ENCODE measurements at regions not wholly inside any gene's neighbourhood (a gene's known extent, or its start where the extent isn't known, plus 50 kb on each side); places are given as distances from the start of the nearest gene placed in this dataset.

DNA sequence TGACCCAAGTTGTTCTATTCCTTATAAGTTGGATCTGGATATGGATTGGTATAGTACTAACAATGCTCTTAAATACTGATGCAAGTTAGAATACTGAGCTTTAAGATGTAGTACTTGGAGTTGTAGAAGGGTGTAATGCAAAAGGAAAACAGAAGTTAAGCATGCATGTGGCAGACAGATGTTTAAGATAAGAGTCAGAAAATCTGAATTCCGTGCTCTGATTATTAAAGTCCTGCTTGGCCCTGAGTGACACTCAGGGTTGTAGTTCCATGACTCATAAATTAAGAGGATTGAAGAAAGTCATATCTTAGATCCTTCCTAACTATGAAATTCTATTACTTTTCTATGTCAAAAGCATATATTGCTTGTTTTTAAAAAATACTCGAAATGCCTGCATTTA is 250.6 kb downstream of the RPRM start:
- no peaks in the 10 kb centered on the region for H3K27me3 ChIP-seq (ENCODE audit: insufficient read depth, poor library complexity, severe bottlenecking)
- H3K4me3 ChIP-seq (replicated peaks; ENCODE audit: insufficient read depth, low read length) = no peak overlapping the region
- TF ChIP-seq, protein P1, sequence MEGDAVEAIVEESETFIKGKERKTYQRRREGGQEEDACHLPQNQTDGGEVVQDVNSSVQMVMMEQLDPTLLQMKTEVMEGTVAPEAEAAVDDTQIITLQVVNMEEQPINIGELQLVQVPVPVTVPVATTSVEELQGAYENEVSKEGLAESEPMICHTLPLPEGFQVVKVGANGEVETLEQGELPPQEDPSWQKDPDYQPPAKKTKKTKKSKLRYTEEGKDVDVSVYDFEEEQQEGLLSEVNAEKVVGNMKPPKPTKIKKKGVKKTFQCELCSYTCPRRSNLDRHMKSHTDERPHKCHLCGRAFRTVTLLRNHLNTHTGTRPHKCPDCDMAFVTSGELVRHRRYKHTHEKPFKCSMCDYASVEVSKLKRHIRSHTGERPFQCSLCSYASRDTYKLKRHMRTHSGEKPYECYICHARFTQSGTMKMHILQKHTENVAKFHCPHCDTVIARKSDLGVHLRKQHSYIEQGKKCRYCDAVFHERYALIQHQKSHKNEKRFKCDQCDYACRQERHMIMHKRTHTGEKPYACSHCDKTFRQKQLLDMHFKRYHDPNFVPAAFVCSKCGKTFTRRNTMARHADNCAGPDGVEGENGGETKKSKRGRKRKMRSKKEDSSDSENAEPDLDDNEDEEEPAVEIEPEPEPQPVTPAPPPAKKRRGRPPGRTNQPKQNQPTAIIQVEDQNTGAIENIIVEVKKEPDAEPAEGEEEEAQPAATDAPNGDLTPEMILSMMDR (IDR thresholded peaks at IDR 0.05; ENCODE audit: insufficient read depth, low read length) = no peak
- TF ChIP-seq SPI1 (IDR thresholded peaks at IDR 0.05; ENCODE audit: borderline replicate concordance, low read depth) (no peak), POLR2AphosphoS5 (IDR thresholded peaks at IDR 0.05; ENCODE audit: low read depth) (no peak)
- TF ChIP-seq, protein P2, sequence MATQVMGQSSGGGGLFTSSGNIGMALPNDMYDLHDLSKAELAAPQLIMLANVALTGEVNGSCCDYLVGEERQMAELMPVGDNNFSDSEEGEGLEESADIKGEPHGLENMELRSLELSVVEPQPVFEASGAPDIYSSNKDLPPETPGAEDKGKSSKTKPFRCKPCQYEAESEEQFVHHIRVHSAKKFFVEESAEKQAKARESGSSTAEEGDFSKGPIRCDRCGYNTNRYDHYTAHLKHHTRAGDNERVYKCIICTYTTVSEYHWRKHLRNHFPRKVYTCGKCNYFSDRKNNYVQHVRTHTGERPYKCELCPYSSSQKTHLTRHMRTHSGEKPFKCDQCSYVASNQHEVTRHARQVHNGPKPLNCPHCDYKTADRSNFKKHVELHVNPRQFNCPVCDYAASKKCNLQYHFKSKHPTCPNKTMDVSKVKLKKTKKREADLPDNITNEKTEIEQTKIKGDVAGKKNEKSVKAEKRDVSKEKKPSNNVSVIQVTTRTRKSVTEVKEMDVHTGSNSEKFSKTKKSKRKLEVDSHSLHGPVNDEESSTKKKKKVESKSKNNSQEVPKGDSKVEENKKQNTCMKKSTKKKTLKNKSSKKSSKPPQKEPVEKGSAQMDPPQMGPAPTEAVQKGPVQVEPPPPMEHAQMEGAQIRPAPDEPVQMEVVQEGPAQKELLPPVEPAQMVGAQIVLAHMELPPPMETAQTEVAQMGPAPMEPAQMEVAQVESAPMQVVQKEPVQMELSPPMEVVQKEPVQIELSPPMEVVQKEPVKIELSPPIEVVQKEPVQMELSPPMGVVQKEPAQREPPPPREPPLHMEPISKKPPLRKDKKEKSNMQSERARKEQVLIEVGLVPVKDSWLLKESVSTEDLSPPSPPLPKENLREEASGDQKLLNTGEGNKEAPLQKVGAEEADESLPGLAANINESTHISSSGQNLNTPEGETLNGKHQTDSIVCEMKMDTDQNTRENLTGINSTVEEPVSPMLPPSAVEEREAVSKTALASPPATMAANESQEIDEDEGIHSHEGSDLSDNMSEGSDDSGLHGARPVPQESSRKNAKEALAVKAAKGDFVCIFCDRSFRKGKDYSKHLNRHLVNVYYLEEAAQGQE (IDR thresholded peaks at IDR 0.05; ENCODE audit: insufficient replicate concordance, low read depth) = no peak
- DNase-seq (ENCODE audit: low read depth in 1 of 2, low spot score in 1 of 2) = no peak
- H3K27ac ChIP-seq (replicated peaks) = no peak overlapping the region

DNA sequence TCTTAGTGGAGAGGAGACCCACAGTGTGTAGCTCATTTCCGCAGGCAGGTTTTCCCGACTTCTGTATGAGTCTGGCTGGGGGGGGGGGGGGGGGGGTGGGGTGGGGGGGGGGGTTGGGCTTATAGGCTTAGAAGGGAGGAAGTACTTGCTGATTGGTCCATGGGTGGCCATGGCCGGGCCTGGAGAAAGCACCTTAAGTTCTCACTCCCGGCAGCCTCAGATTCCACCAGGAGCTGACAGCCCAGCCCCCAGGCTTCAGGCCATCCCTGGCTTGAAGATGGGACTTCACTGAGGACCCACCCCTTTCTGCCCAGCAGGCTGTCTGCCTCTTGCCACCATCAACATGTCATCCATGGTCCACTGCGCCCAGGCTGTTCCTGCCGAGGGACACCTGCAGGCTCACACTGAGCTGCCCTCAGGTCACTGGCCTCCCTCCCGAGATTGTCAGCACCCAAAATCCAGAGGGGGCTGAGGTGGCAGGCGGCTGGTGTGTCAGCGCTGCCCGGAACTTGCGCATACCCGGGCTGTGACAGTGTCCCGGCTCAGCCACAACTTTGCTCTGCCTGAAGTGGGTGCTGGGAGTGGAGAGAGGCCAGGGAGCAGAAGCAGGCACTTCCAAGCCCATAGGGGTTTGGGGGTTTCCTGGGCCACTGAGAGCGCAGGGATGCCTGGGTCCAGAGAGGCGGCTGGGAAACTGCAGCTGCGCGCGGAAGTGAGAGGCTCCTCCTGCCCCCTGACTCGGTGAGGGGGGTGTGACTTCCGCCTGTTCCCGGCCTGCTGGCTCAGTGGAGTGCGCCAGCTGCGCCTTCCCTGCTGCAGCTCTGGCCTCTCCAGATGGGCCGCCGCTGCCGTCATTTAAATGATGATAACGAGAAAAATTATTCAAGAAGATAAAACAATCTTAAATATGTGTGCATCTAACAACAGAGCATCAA is 256.1 kb downstream of the RPRM start:
- H3K4me3 ChIP-seq (replicated peaks; ENCODE audit: insufficient read depth, low read length) = no peak overlapping the region
- no peak overlapping the region for H3K27ac ChIP-seq (replicated peaks)
- H3K27me3 ChIP-seq (ENCODE audit: insufficient read depth, poor library complexity, severe bottlenecking) = no peaks in the 10 kb centered on the region
- peak in 1 of 2 experiments; percentile 4 for DNase-seq (ENCODE audit: low read depth in 1 of 2, low spot score in 1 of 2)
- TF ChIP-seq POLR2AphosphoS5 (IDR thresholded peaks at IDR 0.05; ENCODE audit: low read depth) = no peak
- TF ChIP-seq SPI1 (IDR thresholded peaks at IDR 0.05; ENCODE audit: borderline replicate concordance, low read depth) = no peak
- TF ChIP-seq, protein P1 (IDR thresholded peaks at IDR 0.05; ENCODE audit: insufficient read depth, low read length) = no peak
- no peak for TF ChIP-seq GABPA (IDR thresholded peaks at IDR 0.05; ENCODE audit: low read depth)
- TF ChIP-seq, protein P2 (IDR thresholded peaks at IDR 0.05; ENCODE audit: insufficient replicate concordance, low read depth) = no peak

DNA sequence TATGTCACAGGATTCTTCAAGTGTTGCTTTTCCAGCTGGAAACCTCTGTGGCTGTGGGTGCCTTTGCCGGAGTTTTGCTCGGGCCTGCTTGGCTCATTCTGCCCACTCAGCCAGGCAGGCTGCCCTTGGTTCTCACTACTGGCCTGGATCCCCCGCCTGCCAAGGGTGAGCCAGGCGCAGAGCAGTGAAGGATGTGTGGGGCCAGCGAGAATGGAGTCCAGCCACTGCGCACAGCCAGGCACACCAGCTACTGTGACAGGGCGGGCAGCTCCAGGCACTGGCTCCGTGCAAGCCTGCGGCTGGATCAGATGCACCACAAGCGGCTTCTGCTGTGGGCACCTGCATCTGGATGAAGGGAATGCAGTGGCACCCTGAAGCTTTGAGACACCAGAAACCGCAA is 257.1 kb downstream of the RPRM start:
- no peak overlapping the region for H3K4me3 ChIP-seq (replicated peaks; ENCODE audit: insufficient read depth, low read length)
- no peak overlapping the region for H3K27ac ChIP-seq (replicated peaks)
- no peak for DNase-seq (ENCODE audit: low read depth in 1 of 2, low spot score in 1 of 2)
- H3K27me3 ChIP-seq (ENCODE audit: insufficient read depth, poor library complexity, severe bottlenecking) = no peaks in the 10 kb centered on the region
- TF ChIP-seq, protein P1 (IDR thresholded peaks at IDR 0.05; ENCODE audit: insufficient read depth, low read length) = no peak
- TF ChIP-seq SPI1 (IDR thresholded peaks at IDR 0.05; ENCODE audit: borderline replicate concordance, low read depth) (no peak), GABPA (IDR thresholded peaks at IDR 0.05; ENCODE audit: low read depth) (no peak), POLR2AphosphoS5 (IDR thresholded peaks at IDR 0.05; ENCODE audit: low read depth) (no peak)
- TF ChIP-seq, protein P2 (IDR thresholded peaks at IDR 0.05; ENCODE audit: insufficient replicate concordance, low read depth) = no peak

Measured in HL-60 (cell line).